GOT3 (cell line): ENCODE measurements at regions not wholly inside any gene's neighbourhood (a gene's known extent, or its start where the extent isn't known, plus 50 kb on each side); places are given as distances from the start of the nearest gene placed in this dataset.

ENCODE experiments used
- DNase-seq: peaks from one replicate; lab custom pipeline; 2025; ENCODE audit warnings: mixed read lengths; lab: John Stamatoyannopoulos, UW

GRCh38 chr15:96262549-96263489, 67.7 kb upstream of the NR2F2 start:
- no peak for DNase-seq

DNA sequence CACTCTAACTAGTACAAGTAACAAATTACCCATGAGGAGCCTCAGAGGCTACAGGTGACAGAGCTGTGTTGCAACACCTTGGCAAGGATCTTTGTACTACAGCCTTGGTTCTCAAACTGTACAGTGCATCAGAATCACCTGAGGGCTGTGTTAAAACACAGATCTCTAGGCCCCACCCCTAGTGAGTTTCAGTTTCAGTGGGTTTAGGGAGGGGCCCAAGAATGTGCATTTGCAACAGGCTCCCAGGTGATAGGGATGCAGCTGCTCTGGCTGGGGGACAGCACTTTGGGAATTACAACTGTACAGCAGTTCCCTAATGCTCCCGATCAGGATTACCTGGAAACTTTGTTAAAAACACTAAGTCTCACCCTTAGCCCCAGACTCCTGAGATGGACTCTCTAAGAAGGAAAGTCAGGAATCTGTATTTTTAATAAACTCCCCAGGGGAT, 66.1 kb upstream of the NR2F2 start:
- no peak for DNase-seq

- DNase-seq = no peak
These were observed 65.5 kb upstream of the NR2F2 start for GRCh38 chr15:96264801-96265515.

DNA sequence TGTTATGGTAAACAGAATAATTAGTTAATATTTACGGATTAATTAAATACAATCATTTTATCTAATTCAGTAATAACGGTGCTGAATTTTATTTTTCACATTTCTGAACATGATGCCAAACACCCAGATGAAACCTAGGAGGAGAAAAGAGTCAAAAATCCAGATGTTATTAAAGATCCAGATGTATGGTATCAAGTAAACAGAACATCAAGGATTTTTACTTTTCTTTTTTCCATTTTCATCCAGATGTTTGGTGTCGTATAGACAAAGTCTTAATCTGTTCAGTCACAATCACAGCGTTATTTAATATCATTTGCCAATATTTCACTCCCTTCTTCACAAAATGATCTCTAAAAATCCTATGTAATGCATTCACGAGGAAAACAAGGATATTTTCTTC, 64.0 kb upstream of the NR2F2 start:
- no peak for DNase-seq

DNA sequence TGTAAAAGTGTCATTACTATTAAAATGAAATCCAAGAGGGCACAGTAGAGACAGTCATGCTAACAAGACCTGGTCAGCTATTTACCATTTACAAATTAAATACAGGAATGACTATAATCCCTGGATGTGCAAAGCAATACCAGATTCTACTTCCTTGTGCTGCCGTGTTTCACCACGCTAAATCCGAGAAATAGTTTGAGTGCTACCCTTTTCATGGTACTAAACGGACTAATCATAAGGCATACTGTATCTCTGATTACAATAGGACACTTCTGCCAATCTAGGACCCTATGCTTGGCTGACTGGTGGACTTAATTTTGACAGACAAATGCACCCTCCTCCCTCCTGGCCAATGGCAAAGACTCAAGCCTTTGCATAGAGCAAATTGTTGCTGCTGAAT, 63.0 kb upstream of the NR2F2 start:
- DNase-seq = no peak

DNA sequence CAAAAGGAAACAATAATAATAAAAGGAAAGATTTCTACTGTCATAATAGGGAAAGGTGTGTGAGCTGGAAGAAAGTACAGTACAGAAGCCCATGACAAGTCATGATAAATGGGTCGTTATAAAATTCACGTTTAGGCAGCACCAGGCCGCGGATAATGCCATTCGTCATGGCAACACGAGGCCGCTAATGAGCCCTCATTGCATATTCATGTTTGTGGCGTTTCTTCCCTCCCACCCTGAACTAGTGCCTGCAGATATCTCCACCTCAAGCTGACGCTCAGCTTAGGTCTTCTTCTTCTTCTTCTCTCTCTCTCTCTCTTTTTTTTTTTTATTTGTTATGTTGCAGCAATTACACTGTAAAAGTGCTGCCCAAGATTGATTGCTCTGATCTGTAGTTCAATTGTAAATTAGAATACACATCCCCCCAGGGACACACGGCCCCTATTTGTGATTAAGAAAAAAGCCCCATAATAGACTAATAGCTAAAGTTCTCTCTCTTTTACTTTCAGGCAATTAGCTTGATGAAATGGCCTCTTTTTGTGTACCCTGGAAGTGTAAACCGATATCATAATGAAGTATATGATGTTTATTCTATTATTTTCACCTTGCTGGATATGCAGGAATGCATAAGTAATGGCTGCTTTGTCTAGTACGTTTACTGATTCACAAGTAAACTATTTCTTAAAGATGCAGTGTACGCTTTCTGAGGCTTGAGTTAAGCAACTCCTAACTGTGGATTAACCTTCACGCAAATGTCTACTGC, 61.9 kb upstream of the NR2F2 start:
- no peak for DNase-seq

DNA sequence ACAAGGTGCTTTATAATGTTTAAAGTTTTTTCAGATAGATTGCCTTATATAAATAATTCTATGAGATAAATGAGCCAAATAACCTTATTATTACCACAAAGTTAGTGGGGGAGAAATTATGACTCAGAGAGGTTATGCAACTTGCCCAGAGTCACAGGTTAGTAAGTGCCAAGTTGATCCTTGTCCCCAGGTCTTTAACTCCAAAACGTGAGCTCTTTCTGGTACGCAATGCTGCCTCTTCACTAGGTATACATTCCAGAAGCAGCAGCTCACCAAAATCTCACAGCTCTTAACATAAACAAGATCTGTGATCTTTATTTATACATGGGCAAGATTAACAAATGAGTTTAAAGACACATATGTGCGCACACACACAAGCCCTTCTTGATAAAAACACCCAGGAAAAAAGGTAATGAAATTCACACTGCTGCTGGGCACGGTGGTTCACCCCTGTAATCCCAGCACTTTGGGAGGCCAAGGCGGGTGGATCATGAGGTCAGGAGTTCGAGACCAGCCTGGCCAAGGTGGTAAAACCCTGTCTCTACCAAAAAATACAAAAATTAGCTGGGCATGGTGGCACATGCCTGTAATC, 59.8 kb upstream of the NR2F2 start:
- no peak for DNase-seq

DNA sequence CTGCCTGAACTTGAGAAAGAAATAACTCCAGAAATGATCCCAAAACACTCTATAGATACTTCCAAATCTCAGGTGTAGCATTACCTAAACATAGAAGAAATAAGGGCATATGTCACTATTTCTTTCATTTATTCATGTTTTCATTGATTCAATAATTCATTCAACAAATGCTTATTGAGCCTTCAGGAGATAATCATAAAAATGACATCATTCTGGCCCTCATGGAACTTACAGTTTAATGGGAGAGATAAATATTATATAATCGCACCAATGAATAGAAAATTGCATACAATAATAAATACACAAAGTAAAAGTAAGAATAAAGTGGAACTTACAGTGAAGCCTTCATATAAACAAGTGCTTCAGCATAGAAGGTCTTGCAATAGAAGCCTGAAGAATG, 58.1 kb upstream of the NR2F2 start:
- no peak for DNase-seq

DNA sequence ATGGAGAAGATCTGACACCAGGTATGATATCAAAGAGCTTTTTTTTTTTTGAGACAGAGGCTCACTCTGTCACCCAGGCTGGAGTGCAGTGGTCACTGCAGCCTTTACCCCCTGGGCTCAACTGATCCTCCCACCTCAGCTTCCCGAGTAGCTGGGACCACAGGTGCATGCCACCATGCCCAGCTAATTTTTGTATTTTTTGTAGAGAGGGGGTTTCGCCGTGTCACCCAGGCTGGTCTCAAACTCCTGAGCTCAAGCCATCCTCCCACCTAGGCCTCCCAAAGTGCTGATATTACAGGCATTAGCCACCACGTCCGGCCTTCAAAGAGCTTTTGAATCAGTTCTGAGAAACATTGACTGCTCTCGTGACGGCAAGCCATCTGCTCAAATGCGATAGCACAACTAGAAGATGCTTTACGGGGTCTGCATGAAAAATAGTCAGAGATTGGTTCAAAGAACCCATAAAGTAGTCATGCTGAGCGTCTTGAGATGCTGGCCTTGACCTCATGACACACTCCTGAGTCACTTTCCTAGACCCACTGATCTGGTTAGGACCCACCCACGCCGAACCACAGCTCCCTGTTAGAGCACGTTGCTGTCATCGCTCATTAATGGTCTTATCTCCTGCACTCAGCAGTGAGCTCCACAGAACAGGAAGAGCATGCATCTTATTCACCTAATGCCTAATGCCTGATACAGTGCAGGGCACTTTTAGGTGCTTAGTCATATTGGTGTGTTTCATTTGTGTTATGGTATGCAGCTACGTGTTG, 57.0 kb upstream of the NR2F2 start:
- peak; percentile 19 for DNase-seq

DNA sequence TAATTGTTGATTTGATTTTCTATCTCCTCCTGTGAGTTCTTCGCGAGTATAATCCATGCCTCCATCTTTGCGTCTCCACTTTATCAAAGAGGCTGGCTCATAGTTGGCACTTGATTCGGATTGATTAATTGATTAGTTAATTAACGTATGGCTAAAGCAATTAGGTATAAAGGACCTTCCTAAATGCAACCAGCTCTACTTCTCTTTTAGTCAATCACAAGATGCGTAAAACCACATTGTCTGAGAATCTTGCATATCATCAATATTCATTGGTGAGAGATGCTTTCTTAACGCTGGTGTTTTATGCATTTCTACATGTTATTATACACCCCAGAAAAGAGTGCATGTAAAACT, 56.4 kb upstream of the NR2F2 start:
- no peak for DNase-seq

DNA sequence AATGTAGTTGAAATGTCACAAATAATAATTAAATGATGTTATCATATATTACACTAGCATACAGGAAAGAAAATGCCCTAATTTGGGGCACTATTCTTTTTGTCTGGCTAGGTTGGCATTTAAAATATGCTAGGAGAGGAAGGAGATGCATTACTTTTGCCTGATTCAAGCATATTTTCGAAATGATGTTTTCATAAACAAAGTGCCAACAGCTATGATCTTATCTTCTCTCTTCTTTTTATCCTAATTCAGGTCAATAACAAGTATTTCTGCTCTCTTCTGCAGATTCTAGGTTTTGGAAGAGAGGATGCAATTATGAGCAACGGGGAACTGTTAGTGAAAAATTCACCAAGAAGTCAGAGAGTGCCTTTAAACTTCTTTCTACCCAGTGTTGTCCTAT, 55.8 kb upstream of the NR2F2 start:
- DNase-seq = no peak

- DNase-seq = no peak
These were observed 53.9 kb upstream of the NR2F2 start for GRCh38 chr15:96276438-96277210.
